ENCODE measurements at regions not wholly inside any gene's neighbourhood (a gene's known extent, or its start where the extent isn't known, plus 50 kb on each side); places are given as distances from the start of the nearest gene placed in this dataset.

DNA sequence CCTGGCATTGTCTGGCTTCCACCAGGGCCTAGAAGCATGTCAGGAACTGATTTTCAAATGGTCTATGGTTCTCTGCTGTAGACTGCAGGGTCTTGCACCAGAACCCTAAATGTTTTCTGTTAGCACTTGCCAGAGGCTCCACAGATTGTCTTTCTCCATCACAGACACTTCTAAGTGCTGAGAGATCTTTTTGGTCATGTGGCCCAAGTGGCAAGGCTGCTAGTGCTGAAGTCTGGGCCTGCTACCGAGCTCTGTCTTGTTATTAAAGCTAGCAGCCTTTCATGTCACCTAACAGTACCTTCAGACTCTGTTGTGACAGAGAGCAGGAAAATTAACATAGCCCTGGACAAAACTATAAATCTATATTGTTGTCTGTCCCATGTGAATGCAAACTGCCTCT is 120.7 kb upstream of the BACH2 start:
- no peak overlapping the region for H3K4me3 ChIP-seq (ENCODE audit: low read depth, low read length)
- H3K36me3 ChIP-seq (replicated peaks) = no peaks in the 10 kb centered on the region
- in situ Hi-C loops (cut with HindIII; ENCODE audit: low pct_ligation_motif_present, low sequenced_read_pairs) = no loop called here
- TF ChIP-seq, protein P1, sequence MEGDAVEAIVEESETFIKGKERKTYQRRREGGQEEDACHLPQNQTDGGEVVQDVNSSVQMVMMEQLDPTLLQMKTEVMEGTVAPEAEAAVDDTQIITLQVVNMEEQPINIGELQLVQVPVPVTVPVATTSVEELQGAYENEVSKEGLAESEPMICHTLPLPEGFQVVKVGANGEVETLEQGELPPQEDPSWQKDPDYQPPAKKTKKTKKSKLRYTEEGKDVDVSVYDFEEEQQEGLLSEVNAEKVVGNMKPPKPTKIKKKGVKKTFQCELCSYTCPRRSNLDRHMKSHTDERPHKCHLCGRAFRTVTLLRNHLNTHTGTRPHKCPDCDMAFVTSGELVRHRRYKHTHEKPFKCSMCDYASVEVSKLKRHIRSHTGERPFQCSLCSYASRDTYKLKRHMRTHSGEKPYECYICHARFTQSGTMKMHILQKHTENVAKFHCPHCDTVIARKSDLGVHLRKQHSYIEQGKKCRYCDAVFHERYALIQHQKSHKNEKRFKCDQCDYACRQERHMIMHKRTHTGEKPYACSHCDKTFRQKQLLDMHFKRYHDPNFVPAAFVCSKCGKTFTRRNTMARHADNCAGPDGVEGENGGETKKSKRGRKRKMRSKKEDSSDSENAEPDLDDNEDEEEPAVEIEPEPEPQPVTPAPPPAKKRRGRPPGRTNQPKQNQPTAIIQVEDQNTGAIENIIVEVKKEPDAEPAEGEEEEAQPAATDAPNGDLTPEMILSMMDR (IDR thresholded peaks at IDR 0.05; ENCODE audit: low read depth, low read length, missing control alignments) = no peak
- no peak overlapping the region for H3K27ac ChIP-seq
- no peaks in the 10 kb centered on the region for H3K27me3 ChIP-seq (replicated peaks)
- no peak for DNase-seq

DNA sequence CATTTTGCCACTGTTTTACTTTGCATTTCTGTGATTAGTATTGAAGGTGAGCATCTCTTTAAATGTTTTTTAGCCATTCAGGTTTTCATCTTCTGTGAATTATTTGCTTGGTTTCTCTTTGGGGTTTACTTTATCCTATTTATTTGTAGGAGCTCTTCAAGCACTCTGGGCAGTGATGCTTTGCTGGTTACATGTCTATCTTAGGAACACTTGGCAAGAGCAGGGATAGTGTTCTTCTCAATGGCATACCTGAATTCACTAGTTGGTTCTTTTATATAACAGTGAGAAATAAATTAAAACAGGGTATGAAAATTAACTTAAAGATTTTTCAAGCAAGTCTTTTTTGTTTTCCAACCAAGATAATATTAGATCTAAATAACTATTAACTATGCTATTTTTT is 119.7 kb upstream of the BACH2 start:
- in situ Hi-C loops (cut with HindIII; ENCODE audit: low pct_ligation_motif_present, low sequenced_read_pairs) = no loop called here
- H3K27ac ChIP-seq = no peak overlapping the region
- no peak for DNase-seq
- H3K4me3 ChIP-seq (ENCODE audit: low read depth, low read length) = no peak overlapping the region
- no peaks in the 10 kb centered on the region for H3K27me3 ChIP-seq (replicated peaks)
- TF ChIP-seq, protein P1 (IDR thresholded peaks at IDR 0.05; ENCODE audit: low read depth, low read length, missing control alignments) = no peak
- no peaks in the 10 kb centered on the region for H3K36me3 ChIP-seq (replicated peaks)

DNA sequence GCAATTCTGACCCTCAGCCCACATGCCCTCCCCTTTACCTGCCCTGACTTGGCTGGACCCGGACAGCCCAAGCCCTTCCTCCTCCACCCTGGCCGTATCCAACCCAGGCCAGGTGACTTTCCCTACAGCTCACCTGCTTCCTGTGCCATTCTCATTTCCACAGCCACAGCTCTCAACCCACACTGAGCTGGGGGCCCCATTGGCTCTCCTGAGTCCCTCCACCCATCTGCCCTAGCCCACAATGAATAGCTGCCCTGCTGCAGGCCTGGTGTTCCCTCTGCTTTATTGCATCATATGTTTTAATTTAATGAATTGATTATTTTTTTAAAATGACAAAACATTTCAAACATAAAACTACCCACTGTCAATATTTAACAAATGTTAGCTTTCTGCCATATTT is 118.5 kb upstream of the BACH2 start:
- DNase-seq = no peak
- Histone ChIP-seq H3K36me3 (replicated peaks) (no peaks in the 10 kb centered on the region), H3K4me3 (ENCODE audit: low read depth, low read length) (no peak overlapping the region), H3K27me3 (replicated peaks) (no peaks in the 10 kb centered on the region), H3K27ac (no peak overlapping the region)
- TF ChIP-seq, protein P1 (IDR thresholded peaks at IDR 0.05; ENCODE audit: low read depth, low read length, missing control alignments) = no peak
- in situ Hi-C loops (cut with HindIII; ENCODE audit: low pct_ligation_motif_present, low sequenced_read_pairs) = no loop called here

DNA sequence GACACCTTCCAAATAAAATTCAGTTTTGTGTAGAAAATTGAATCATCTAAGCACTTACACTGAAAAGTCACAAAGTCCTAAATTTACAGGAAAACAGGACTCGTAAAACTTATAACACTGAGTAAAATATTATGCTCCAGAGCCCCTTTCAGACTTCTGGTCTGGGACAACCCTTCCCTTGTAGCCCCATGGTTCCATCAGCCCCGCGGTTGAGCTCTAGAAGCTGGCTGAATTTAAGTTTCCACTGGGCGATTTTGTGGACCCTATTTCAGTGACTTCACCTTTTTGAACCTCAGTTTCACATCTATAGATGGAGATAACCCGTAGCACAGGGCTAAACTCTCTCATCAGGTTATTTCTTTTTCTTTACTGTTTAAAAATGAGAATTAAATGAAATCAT is 117.7 kb upstream of the BACH2 start:
- in situ Hi-C loops (cut with HindIII; ENCODE audit: low pct_ligation_motif_present, low sequenced_read_pairs) = no loop called here
- no peak for DNase-seq
- H3K27me3 ChIP-seq (replicated peaks) = no peaks in the 10 kb centered on the region
- TF ChIP-seq, protein P1 (IDR thresholded peaks at IDR 0.05; ENCODE audit: low read depth, low read length, missing control alignments) = no peak
- H3K4me3 ChIP-seq (ENCODE audit: low read depth, low read length) = no peak overlapping the region
- H3K27ac ChIP-seq = no peak overlapping the region
- no peaks in the 10 kb centered on the region for H3K36me3 ChIP-seq (replicated peaks)

DNA sequence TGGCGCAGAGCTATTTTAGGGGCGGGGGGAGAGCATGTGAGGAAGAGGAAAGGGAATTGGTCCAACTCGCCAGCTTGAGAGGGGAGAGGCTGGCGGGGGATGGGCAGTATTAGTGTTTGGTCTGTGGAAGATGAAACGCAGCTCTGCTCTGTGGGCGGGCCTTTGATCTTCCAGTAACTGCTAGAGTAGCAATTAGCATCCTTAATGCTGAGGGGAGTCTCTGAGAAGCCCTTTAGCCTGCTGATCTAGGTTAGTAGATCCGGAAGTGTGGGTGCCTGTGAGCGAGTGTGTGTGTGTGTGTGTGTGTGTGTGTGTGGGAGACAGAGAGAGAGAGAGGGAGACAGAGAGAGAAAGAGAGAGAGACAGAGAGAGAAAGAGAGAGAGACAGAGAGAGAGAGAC is 117.2 kb upstream of the BACH2 start:
- Histone ChIP-seq H3K27me3 (replicated peaks) (no peaks in the 10 kb centered on the region), H3K27ac (no peak overlapping the region), H3K4me3 (ENCODE audit: low read depth, low read length) (peak overlapping the region; percentile 36), H3K36me3 (replicated peaks) (no peaks in the 10 kb centered on the region)
- in situ Hi-C loops (cut with HindIII; ENCODE audit: low pct_ligation_motif_present, low sequenced_read_pairs) = no loop called here
- TF ChIP-seq, protein P1 (IDR thresholded peaks at IDR 0.05; ENCODE audit: low read depth, low read length, missing control alignments) = no peak
- no peak for DNase-seq

DNA sequence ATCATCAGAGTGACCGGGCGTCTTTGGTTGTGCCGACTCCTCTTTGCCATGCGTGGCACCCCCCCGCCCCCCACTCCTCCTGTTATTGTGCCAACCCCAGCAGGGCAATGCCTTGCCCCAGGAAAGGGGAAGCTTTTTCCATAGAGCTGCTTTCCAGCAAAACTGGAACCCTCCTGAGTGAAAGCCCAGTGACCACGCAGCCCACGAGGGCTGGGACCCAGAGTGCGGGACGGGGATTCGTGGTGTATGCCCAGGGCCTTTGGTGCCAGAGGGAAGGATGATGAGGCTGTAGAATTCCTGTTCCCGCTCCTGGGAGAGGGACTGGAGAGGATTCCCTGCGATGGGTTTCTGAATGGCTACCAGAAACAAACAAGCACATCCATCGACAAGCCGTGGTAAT is 116.8 kb upstream of the BACH2 start:
- in situ Hi-C loops (cut with HindIII; ENCODE audit: low pct_ligation_motif_present, low sequenced_read_pairs) = no loop called here
- TF ChIP-seq, protein P1 (IDR thresholded peaks at IDR 0.05; ENCODE audit: low read depth, low read length, missing control alignments) = no peak
- no peak for DNase-seq
- Histone ChIP-seq H3K27ac (no peak overlapping the region), H3K36me3 (replicated peaks) (no peaks in the 10 kb centered on the region), H3K27me3 (replicated peaks) (no peaks in the 10 kb centered on the region), H3K4me3 (ENCODE audit: low read depth, low read length) (peak overlapping the region; percentile 36)
